HG02588 (cell line): ENCODE measurements at regions not wholly inside any gene's neighbourhood (a gene's known extent, or its start where the extent isn't known, plus 50 kb on each side); places are given as distances from the start of the nearest gene placed in this dataset.
A peak's percentile ranks its signal among the peaks of the same experiment; 100 is the strongest.

Experiments
- ATAC-seq: cut with Tn5 transposase; IDR thresholded peaks from one replicate; pipeline ENCODE4 v1.9.1; 2021; ENCODE audit warnings: mild to moderate bottlenecking, moderate library complexity; ENCODE audit not compliant: unreplicated experiment

GRCh38 chr2:216287251-216287650 lies 85.0 kb downstream of the MARCHF4 start:
- no peak for ATAC-seq

- no peak for ATAC-seq
Observed at GRCh38 chr2:216286616-216287231, 85.6 kb downstream of the MARCHF4 start.

DNA sequence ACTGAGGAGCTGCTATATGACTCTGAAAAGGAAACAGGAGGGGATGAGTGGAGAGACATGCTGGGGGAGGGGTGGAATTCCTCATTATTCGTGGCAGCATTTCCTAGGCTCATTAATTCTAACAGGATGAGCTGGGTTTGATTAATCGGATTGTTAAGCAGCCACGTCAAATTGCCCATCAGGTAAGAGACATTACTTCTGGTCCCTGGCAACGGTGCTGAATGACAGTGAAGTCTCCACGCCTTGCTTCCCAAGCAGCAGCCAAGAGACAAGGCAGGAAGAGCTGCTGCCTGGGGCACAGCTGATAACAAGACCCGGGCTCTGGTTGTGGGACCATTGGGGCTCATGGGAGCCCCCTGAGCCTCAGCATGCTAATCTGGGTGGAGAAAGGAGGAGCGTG lies 86.6 kb downstream of the MARCHF4 start:
- no peak for ATAC-seq

DNA sequence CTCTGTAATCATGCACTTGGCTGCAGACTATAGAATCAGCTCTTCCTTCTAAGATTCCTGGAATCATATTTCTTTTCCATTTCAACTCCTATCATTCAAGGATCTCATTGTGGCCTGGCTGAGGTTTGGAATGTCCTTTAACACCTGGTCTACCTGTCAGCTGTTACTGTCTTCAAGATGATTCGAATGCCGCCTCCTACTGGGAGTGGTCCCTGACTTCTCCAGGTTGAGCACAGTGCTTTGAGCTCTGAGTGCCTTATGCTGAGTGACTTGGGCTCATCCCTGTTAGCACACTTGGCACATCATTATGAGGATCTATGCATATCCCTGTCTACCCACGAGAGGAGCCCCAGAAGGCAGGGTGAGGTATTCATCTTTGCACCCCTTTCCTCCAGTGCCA lies 87.6 kb downstream of the MARCHF4 start:
- no peak for ATAC-seq

DNA sequence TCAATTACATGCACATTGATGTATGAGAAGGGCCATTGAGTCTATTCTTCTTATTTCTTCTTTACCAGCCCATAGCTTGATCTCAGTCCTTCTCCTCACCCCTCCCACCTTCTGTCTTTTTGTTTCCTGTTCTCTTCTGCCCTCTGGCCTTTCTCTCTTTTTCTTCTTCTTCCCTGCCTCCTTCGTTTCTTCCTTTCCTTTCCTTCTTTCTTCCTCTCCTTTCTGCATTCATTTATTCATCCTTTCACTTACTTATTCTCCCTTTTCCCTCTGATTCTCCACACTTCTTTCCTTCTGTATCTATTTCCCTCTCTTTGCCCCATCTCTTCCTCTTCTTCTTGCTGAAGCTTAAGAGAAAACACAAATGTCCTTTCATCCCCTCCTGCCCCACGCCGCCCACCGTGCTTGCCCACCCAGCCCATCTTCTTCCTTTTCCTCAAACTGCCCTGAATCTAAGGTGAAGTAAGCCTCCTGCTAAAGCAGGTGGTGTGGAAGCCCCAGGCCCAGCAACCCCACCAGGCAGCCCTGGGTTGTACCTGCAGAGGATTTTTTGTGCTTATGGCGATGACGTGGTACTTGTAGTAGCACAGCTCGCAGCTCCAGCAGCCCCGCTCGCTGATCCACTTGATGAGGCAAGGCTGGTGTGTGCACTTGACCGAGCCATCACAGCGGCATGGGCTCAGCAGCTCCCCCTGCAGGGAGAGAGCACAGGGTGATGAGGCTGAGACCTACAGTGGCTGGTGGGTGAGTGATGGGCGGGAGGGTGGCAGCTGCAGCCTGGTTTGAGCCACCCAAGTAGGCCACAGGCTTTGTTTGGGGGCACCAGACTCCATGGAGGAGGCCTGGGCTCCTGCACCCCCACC lies 89.0 kb downstream of the MARCHF4 start:
- ATAC-seq: peak; percentile 59

DNA sequence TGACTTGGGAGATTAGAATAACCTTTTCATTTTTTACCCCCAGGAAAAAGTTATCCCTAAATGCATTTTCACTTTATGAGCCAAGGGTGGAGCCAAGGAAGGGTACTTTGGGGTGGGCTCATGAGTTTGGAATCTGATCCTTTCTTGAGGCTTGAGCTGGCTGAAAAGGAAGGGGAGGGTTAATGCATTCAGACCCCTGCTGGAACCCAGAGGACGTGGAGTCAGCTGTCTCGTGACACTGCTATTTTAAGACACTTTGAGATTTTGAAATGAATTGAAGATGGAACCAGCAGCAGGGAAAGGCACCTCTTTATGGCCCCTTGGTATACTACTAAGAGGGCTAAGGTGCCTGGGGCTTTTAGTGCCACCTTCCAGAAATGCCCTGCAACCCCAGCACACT lies 90.4 kb downstream of the MARCHF4 start:
- no peak for ATAC-seq

- no peak for ATAC-seq
Observed at GRCh38 chr2:216281316-216281715, 91.0 kb downstream of the MARCHF4 start.

DNA sequence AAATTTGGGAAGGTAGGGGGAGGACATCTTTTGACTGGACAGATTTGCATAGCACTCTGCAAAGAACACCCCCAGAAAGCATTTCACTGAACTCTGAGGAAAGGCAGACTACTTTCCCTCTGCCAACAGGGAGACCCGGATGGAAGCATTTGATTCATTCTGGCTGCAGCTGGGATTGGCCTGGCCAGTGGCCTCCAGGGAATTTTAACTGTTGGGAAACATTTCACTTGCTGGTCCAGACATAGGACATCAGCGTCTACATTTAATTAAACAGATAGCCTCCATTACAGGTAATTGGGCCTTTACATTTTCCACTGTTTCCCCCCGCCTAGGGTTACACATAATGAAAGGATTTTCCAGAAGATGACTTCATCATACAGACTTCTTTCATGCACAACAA lies 92.8 kb downstream of the MARCHF4 start:
- no peak for ATAC-seq

- no peak for ATAC-seq
Observed at GRCh38 chr2:216279031-216279430, 93.3 kb downstream of the MARCHF4 start.

DNA sequence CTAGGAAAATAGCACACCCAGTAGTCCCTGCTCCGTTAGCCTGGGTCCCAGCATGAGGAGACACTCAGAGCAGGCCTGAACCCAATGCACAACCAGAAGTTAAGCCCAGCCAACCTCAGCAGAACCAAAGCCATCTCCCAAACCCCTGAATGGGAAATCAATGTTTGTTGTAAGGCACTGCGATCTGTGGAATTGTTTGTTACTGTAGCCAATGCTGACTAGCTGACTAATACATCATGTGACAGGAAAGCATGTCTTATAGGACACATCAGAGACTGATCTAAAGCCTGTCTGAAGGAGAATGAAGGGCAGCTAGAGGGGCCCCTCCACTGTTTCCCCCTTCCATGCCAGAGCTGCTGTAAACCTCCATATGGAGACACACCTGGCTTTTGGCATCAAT lies 96.4 kb downstream of the MARCHF4 start:
- no peak for ATAC-seq

DNA sequence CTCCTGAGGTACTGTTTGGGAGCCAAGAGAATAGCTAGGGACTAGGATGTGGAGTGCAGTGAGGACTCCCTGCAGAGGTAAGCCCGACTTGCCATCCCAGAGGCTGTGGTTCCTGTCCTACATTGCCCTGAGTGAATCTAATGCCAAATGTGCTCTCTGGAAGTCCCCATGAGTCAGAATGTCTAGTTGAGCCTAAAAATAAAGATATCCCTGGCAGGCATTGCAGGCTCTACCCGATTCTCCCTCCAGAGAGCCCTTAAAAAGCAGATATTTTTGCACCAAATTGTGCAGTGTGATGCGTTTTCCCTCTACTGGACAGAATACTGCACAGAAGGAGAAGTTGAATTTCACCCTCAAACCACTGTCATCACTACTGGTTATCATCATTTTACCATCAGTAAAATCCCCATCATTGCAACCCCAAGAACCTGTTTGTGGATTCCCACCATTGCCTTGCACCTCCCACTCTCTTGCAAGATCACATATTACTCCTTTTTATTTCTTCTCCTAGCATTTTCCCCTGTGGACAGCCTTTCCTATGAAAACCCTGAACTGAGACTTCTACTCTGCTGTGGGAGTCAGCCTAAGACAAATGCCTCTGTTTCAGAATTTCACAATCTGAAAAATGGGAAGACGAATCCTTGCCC lies 98.0 kb downstream of the MARCHF4 start:
- ATAC-seq: no peak

DNA sequence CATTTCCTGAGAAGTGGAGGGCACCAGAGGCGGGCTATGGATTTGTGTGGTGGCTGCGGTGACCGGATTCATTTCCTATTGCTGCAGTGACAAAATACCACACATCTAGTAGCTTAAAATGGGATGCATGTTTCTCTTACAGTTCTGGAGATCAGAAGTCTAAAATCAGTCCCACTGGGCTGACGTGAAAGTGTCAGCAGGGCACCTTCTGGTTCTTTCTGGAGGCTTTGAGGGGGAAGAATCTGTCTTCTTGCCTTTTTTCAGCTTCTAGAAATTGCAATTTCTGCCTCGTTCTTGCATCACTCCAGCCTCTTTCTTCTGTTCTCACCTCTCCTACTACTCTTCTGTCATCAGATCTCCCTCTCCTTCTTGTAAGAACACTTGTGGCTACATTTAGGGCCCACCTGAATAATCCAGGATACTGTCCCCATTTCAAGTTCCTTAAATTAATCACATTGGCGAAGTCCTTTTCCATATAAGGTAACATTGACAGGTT lies 111.2 kb downstream of the MARCHF4 start:
- no peak for ATAC-seq

GRCh38 chr2:216260629-216261028 lies 111.7 kb downstream of the MARCHF4 start:
- ATAC-seq: no peak

- ATAC-seq: no peak
Observed at GRCh38 chr2:216259081-216259480, 113.2 kb downstream of the MARCHF4 start.

- ATAC-seq: no peak
Observed at GRCh38 chr2:216257089-216257488, 115.2 kb downstream of the MARCHF4 start.
